C4-2B (cell line): ENCODE measurements at regions not wholly inside any gene's neighbourhood (a gene's known extent, or its start where the extent isn't known, plus 50 kb on each side); places are given as distances from the start of the nearest gene placed in this dataset.

ENCODE experiments used
- CTCF ChIP-seq: fragments of 450-650 bp; conservative IDR thresholded peaks from 2 replicates; pipeline ENCODE4 v1.5.1; 2017; ENCODE audit warnings: mild to moderate bottlenecking
- ZFX ChIP-seq: fragments of 450-650 bp; IDR thresholded peaks from 2 replicates; pipeline ENCODE4 v1.6.1; 2017

- no peak for TF ChIP-seq CTCF
- TF ChIP-seq ZFX = no peak
Measured at GRCh38 chr2:166614029-166614428, 120.0 kb upstream of the SCN7A start.
